ENCODE measurements at regions not wholly inside any gene's neighbourhood (a gene's known extent, or its start where the extent isn't known, plus 50 kb on each side); places are given as distances from the start of the nearest gene placed in this dataset.

DNA sequence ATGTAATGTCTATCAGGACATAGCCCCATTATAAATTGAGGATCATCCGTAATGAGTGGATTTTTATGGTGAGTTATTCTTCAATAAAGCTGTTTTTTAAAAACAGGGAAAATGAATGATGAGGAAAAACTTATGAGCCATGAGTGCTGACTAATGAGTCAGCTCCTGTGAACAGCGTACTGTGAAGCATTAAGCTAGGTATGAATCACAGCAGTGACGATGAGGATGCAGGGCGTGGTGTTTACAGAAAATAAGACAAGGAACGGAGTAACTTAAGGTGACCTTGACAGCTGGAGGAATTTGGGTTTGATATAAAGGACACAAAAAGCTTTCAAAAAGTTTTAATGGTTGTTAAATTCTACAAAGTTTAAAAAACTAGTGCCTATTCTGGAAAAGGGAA lies 96.3 kb downstream of the FOXF2 start:
- Mint-ChIP-seq H3K9me3 (no peaks in the 10 kb centered on the region; a peak in 1 of 5 replicates), H3K4me3 (no peak overlapping the region), H3K27me3 (ENCODE audit: low read depth) (peaks cover 4% of the 10 kb centered on the region), H3K4me1 (peaks cover 0 to 4% of the 10 kb centered on the region in 2 experiments; a peak in 1 of 4 replicates), H3K36me3 (ENCODE audit: insufficient read depth in 1 of 3, low read depth in 3 of 3) (no peaks in the 10 kb centered on the region; a peak in 1 of 7 replicates), H3K27ac (no peak overlapping the region)
- Histone ChIP-seq H3K27me3 (ENCODE audit: insufficient read depth, low read length) (no peaks in the 10 kb centered on the region), H2AFZ (ENCODE audit: low read length) (no peak overlapping the region), H3K79me1 (ENCODE audit: insufficient read depth, low read depth, low read length, poor library complexity, severe bottlenecking) (no peaks in the 10 kb centered on the region), H3K23ac (ENCODE audit: insufficient read length, low read depth, low read length) (no peak overlapping the region), H3K27ac (ENCODE audit: insufficient read length, low read depth, low read length) (no peak overlapping the region), H2BK20ac (ENCODE audit: low read depth, low read length, poor library complexity, severe bottlenecking) (no peak overlapping the region), H2BK12ac (ENCODE audit: insufficient read length, low read depth, low read length) (no peak overlapping the region), H2BK15ac (ENCODE audit: low read depth, low read length) (no peak overlapping the region), H3K79me2 (ENCODE audit: insufficient read depth, low read length) (no peaks in the 10 kb centered on the region), H3K4me2 (ENCODE audit: insufficient read depth, insufficient read length, low read length) (no peak overlapping the region), H3T11ph (ENCODE audit: low read length) (no peak overlapping the region), H3K18ac (ENCODE audit: insufficient read length, low read depth, low read length) (no peak overlapping the region), H3K9me3 (ENCODE audit: control insufficient read depth, low read depth, low read length) (no peaks in the 10 kb centered on the region), H4K5ac (ENCODE audit: insufficient read length, low read depth, low read length) (no peak overlapping the region), H2BK5ac (ENCODE audit: insufficient read length, low read length) (no peak overlapping the region), H3K14ac (ENCODE audit: insufficient read depth, low read length) (no peak overlapping the region), H3K23me2 (ENCODE audit: insufficient read length, low read depth, low read length, poor library complexity, severe bottlenecking) (no peaks in the 10 kb centered on the region), H4K8ac (replicated peaks; ENCODE audit: insufficient read length, low read depth, low read length) (no peak overlapping the region), H4K20me1 (ENCODE audit: control insufficient read depth, insufficient read depth, insufficient read length) (no peaks in the 10 kb centered on the region), H3K56ac (ENCODE audit: insufficient read length, low read depth, low read length) (no peak overlapping the region), H2AK5ac (ENCODE audit: insufficient read length, low read length) (no peak overlapping the region), H3K9ac (ENCODE audit: extremely low read depth, insufficient read length, low read length) (no peak overlapping the region), H3K4ac (ENCODE audit: low read depth, low read length) (no peak overlapping the region), H2BK120ac (ENCODE audit: low read depth, low read length, poor library complexity, severe bottlenecking) (no peak overlapping the region), H3K4me1 (ENCODE audit: insufficient read depth, low read length) (no peaks in the 10 kb centered on the region), H4K91ac (ENCODE audit: insufficient read length, low read depth, low read length) (no peak overlapping the region)
- WGBS (ENCODE audit: extremely low coverage, insufficient read length, low lambda C conversion rate): no CpG with 5 or more reads among the region's 5 CpGs
- TF ChIP-seq, protein P1, sequence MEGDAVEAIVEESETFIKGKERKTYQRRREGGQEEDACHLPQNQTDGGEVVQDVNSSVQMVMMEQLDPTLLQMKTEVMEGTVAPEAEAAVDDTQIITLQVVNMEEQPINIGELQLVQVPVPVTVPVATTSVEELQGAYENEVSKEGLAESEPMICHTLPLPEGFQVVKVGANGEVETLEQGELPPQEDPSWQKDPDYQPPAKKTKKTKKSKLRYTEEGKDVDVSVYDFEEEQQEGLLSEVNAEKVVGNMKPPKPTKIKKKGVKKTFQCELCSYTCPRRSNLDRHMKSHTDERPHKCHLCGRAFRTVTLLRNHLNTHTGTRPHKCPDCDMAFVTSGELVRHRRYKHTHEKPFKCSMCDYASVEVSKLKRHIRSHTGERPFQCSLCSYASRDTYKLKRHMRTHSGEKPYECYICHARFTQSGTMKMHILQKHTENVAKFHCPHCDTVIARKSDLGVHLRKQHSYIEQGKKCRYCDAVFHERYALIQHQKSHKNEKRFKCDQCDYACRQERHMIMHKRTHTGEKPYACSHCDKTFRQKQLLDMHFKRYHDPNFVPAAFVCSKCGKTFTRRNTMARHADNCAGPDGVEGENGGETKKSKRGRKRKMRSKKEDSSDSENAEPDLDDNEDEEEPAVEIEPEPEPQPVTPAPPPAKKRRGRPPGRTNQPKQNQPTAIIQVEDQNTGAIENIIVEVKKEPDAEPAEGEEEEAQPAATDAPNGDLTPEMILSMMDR (conservative IDR thresholded peaks at IDR 0.05): no peak
- no peak for DNase-seq

Measured in H9 (cell line).